Heart left ventricle (tissue), 16 donors: ENCODE measurements at regions not wholly inside any gene's neighbourhood (a gene's known extent, or its start where the extent isn't known, plus 50 kb on each side); places are given as distances from the start of the nearest gene placed in this dataset.

Experiments used
- ATAC-seq, 4 donors: fragments of 200-7000 bp; cut with Tn5 transposase; one replicate each; pipeline ENCODE4 v1.9.1; 2020 to 2022; ENCODE audit warnings: moderate library complexity in 4 of 4, mild to moderate bottlenecking in 3 of 4, moderate number of reproducible peaks in 1 of 4
- DNase-seq, 5 donors: peaks; one replicate each; pipeline ENCODE4 v3.0.0-alpha.2; 2020
- H3K27ac ChIP-seq, 12 donors: fragments of 200-600 bp; sonication (generic) in 4 of 12; one replicate each; pipeline versions ENCODE4 v1.5.0 to v1.8.0; 2016 to 2022; ENCODE audit warnings: mild to moderate bottlenecking in 2 of 12
- H3K27me3 ChIP-seq, 9 donors: fragments of 200-600 bp; sonication (generic) in 2 of 9; one replicate each; pipeline versions ENCODE4 v1.5.1 to v1.8.0; 2016 to 2022; ENCODE audit warnings: mild to moderate bottlenecking in 3 of 9
- H3K36me3 ChIP-seq, 9 donors: fragments of 200-600 bp; sonication (generic) in 2 of 9; one replicate each; pipeline versions ENCODE4 v1.5.0 to v1.8.0; 2018 to 2022; ENCODE audit warnings: mild to moderate bottlenecking in 2 of 9
- H3K4me1 ChIP-seq, 12 donors: fragments of 200-600 bp; sonication (generic) in 4 of 12; one replicate each; pipeline versions ENCODE4 v1.5.0 to v1.8.0; 2016 to 2022; ENCODE audit warnings: mild to moderate bottlenecking in 3 of 12
- H3K4me3 ChIP-seq, 12 donors: fragments of 200-600 bp; sonication (generic) in 4 of 12; one replicate each; pipeline versions ENCODE4 v1.5.0 to v1.8.0; 2017 to 2022; ENCODE audit warnings: mild to moderate bottlenecking in 9 of 12, moderate library complexity in 4 of 12
- H3K9me3 ChIP-seq, 12 donors: fragments of 200-600 bp; sonication (generic) in 4 of 12; one replicate each; pipeline versions ENCODE4 v1.5.0 to v1.8.0; 2016 to 2022; ENCODE audit warnings: mild to moderate bottlenecking in 1 of 12
- POLR2A ChIP-seq, 2 donors: fragments of 450-650 bp; IDR thresholded peaks; one replicate each; pipeline ENCODE4 v1.6.1; 2017; ENCODE audit warnings: antibody characterized with exemption in 2 of 2, mild to moderate bottlenecking in 2 of 2, moderate library complexity in 2 of 2
- WGBS, 4 donors: extraction: QIAGEN DNeasy Blood & Tissue Kit in 2 of 4; methylation state at CpG; one replicate each; pipeline versions ENCODE4 v1.1.5 to v1.1.7; 2013 to 2018; 5-methylcytosine and 5-hydroxymethylcytosine counted together
- intact Hi-C, 10 donors: fragments of 100-400 bp; cut with DNase I; formaldehyde crosslinking; loops; one replicate each; pipeline versions ENCODE4 v1.11.1 to v1.14.2; 2022
- TF ChIP-seq, protein P1 (sequence below), 12 donors: fragments of 200-600 bp; sonication (generic) in 4 of 12; IDR thresholded peaks; one replicate each; pipeline versions ENCODE4 v1.5.0 to v1.8.0; 2018 to 2022; ENCODE audit warnings: antibody characterized with exemption in 12 of 12, mild to moderate bottlenecking in 5 of 12
- donor health status: ischemic (EF 13 %, LVEDD 7.1; RV severe dilation, severe dysfunction).
- donor health status: healthy with polysubstance abuse.
- donor health status: DM: no; HTN: yes; CAD: no.
- donor health status: DM: no; HTN: no; CAD: no.
- donor health status: ischemic (EF 25% LVEDD 6.9; RV normal size, moderate dysfunction).
- donor health status: ischemic (EF 25% LVEDD 5.7; RV mildly dilated, moderate dysfunction).
- donor health status: healthy.
- donor health status: DM: yes; HTN: yes; CAD: no.
- donor health status: ischemic (EF 35%, LVEDD 5.7; RV mildly dilated, moderate dysfunction).
- donor health status: nonischemic (EF 11% LVEDD 7.7; RV severe dilation, severe dysfunction).
- donor health status: DM: yes; HTN: yes; CAD: no.
- donor health status: PGD.
- donor health status: ischemic (EF 29% LVEDD 5.4; RV normal size, mild dysfunction).
- donor health status: nonischemic (EF 23%, LVEDD 6.1; RV moderate dilation, normal function).

DNA sequence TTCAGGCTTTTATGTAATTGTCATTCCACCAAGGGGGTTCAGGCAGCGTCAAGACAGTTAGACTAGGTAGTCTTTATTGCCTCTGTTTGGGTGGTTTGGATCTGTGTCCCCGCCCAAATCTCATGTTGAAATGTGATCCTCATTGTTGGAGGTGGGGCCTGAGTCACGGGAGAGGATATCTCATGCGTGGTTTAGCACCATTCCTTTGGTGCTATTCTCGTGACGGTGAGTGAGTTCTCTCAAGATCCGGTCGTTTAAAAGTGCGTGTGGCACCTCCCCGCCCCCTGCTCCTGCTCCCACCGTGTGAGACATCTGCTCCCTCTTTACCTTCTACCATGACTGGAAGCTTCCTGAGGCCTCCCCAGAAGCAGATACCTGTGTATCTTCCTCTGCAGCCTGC is 51.3 kb upstream of the FOXC1 start:
- no peak for ATAC-seq
- peaks cover 0 to 12% (median 0%) of the 10 kb centered on the region in 9 donors for H3K27me3 ChIP-seq
- no peaks in the 10 kb centered on the region for H3K36me3 ChIP-seq
- H3K4me1 ChIP-seq: peaks cover 0 to 10% (median 0%) of the 10 kb centered on the region in 12 donors
- no peak overlapping the region for H3K4me3 ChIP-seq
- 70 to 78% (median 73%) methylated on average over 11 of the region's 11 CpGs for WGBS, 4 donors
- H3K9me3 ChIP-seq: peaks cover 0 to 4% (median 0%) of the 10 kb centered on the region in 12 donors
- DNase-seq: no peak
- intact Hi-C loops: no loop called here
- TF ChIP-seq POLR2A (IDR thresholded peaks at IDR 0.05): no peak
- TF ChIP-seq, protein P1, sequence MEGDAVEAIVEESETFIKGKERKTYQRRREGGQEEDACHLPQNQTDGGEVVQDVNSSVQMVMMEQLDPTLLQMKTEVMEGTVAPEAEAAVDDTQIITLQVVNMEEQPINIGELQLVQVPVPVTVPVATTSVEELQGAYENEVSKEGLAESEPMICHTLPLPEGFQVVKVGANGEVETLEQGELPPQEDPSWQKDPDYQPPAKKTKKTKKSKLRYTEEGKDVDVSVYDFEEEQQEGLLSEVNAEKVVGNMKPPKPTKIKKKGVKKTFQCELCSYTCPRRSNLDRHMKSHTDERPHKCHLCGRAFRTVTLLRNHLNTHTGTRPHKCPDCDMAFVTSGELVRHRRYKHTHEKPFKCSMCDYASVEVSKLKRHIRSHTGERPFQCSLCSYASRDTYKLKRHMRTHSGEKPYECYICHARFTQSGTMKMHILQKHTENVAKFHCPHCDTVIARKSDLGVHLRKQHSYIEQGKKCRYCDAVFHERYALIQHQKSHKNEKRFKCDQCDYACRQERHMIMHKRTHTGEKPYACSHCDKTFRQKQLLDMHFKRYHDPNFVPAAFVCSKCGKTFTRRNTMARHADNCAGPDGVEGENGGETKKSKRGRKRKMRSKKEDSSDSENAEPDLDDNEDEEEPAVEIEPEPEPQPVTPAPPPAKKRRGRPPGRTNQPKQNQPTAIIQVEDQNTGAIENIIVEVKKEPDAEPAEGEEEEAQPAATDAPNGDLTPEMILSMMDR (IDR thresholded peaks at IDR 0.05): no peak
- H3K27ac ChIP-seq: no peak overlapping the region
